ENCODE measurements at regions not wholly inside any gene's neighbourhood (a gene's known extent, or its start where the extent isn't known, plus 50 kb on each side); places are given as distances from the start of the nearest gene placed in this dataset.
"Not testable (repeated sequence)": the region's sequence is repeated elsewhere in the genome, so short reads cannot be mapped to it uniquely, and the experiment has no call there.

- not testable (repeated sequence) for TF ChIP-seq POLR2A (IDR thresholded peaks at IDR 0.05; ENCODE audit: extremely low read depth, insufficient read length)
- TF ChIP-seq, protein P1, sequence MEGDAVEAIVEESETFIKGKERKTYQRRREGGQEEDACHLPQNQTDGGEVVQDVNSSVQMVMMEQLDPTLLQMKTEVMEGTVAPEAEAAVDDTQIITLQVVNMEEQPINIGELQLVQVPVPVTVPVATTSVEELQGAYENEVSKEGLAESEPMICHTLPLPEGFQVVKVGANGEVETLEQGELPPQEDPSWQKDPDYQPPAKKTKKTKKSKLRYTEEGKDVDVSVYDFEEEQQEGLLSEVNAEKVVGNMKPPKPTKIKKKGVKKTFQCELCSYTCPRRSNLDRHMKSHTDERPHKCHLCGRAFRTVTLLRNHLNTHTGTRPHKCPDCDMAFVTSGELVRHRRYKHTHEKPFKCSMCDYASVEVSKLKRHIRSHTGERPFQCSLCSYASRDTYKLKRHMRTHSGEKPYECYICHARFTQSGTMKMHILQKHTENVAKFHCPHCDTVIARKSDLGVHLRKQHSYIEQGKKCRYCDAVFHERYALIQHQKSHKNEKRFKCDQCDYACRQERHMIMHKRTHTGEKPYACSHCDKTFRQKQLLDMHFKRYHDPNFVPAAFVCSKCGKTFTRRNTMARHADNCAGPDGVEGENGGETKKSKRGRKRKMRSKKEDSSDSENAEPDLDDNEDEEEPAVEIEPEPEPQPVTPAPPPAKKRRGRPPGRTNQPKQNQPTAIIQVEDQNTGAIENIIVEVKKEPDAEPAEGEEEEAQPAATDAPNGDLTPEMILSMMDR (IDR thresholded peaks at IDR 0.05; ENCODE audit: low read depth, low read length), result not testable (repeated sequence)
Observed at GRCh38 chr2:111439237-111439636, 318.5 kb downstream of the BCL2L11 start.
